Astrocyte (in vitro differentiated cells and primary cell): ENCODE measurements at regions not wholly inside any gene's neighbourhood (a gene's known extent, or its start where the extent isn't known, plus 50 kb on each side); places are given as distances from the start of the nearest gene placed in this dataset.

ENCODE experiments used
- DNase-seq: peaks from one replicate; pipeline ENCODE4 v3.0.0-alpha.2; 2010; ENCODE audit warnings: low read depth
- FAIRE-seq: peaks from 2 replicates; lab custom pipeline; 2011; peaks lifted over from hg19 to GRCh38; lab: Jason Lieb, UNC
- H2AFZ ChIP-seq: 2 replicates; pipeline ENCODE4 v1.6.0; 2012; ENCODE audit warnings: low read depth, low read length, inconsistent platforms
- H3K27ac ChIP-seq: 2 replicates; pipeline ENCODE4 v1.5.1; 2011; ENCODE audit warnings: low read depth, low read length, inconsistent platforms
- H3K27me3 ChIP-seq: 2 replicates; pipeline ENCODE4 v1.6.0; 2011; ENCODE audit warnings: low read length, inconsistent platforms; ENCODE audit not compliant: insufficient read depth
- H3K36me3 ChIP-seq: 2 replicates; pipeline ENCODE4 v1.5.1; 2011; ENCODE audit warnings: low read length, inconsistent platforms; ENCODE audit not compliant: insufficient read depth
- H3K4me1 ChIP-seq: 2 replicates; pipeline ENCODE4 v1.5.1; 2011; ENCODE audit warnings: low read length, inconsistent platforms; ENCODE audit not compliant: insufficient read depth
- H3K4me2 ChIP-seq: 2 replicates; pipeline ENCODE4 v1.6.0; 2012; ENCODE audit warnings: low read length, inconsistent platforms
- H3K4me3 ChIP-seq: 2 replicates; pipeline ENCODE4 v1.5.1; 2011; ENCODE audit warnings: low read depth, mild to moderate bottlenecking, low read length, inconsistent platforms; ENCODE audit not compliant: insufficient read depth
- H3K79me2 ChIP-seq: 2 replicates; pipeline ENCODE4 v1.6.0; 2012; ENCODE audit warnings: mild to moderate bottlenecking, low read length, inconsistent platforms; ENCODE audit not compliant: insufficient read depth
- H3K9ac ChIP-seq: 2 replicates; pipeline ENCODE4 v1.6.0; 2012; ENCODE audit warnings: mild to moderate bottlenecking, low read length, inconsistent platforms
- H3K9me3 ChIP-seq: 2 replicates; pipeline ENCODE4 v1.5.1; 2012; ENCODE audit warnings: low read depth, mild to moderate bottlenecking, low read length, inconsistent platforms; ENCODE audit not compliant: insufficient read depth
- H4K20me1 ChIP-seq: 2 replicates; pipeline ENCODE4 v1.6.0; 2012; ENCODE audit warnings: low read length, inconsistent platforms; ENCODE audit not compliant: insufficient read depth
- H3K27ac Mint-ChIP-seq: one replicate; pipeline ENCODE4 v1.8.0; 2021; ENCODE audit warnings: mild to moderate bottlenecking, mixed read lengths; ENCODE audit not compliant: unreplicated experiment
- H3K27me3 Mint-ChIP-seq: one replicate; pipeline ENCODE4 v1.8.0; 2021; ENCODE audit warnings: low read depth, mixed read lengths; ENCODE audit not compliant: unreplicated experiment
- H3K36me3 Mint-ChIP-seq: one replicate; pipeline ENCODE4 v1.8.0; 2021; ENCODE audit warnings: low read depth, mixed read lengths; ENCODE audit not compliant: unreplicated experiment
- H3K4me1 Mint-ChIP-seq: one replicate; pipeline ENCODE4 v1.8.0; 2021; ENCODE audit warnings: low read depth, mixed read lengths; ENCODE audit not compliant: unreplicated experiment
- H3K4me3 Mint-ChIP-seq: one replicate; pipeline ENCODE4 v1.8.0; 2021; ENCODE audit warnings: mild to moderate bottlenecking, moderate library complexity, mixed read lengths; ENCODE audit not compliant: unreplicated experiment
- H3K9me3 Mint-ChIP-seq: one replicate; pipeline ENCODE4 v1.8.0; 2021; ENCODE audit warnings: mild to moderate bottlenecking, mixed read lengths; ENCODE audit not compliant: unreplicated experiment
- EZH2 ChIP-seq: IDR thresholded peaks from 2 replicates; pipeline ENCODE4 v1.6.1; 2012; ENCODE audit warnings: mild to moderate bottlenecking, low read length, inconsistent platforms; ENCODE audit not compliant: insufficient read depth
- TF ChIP-seq, protein P1 (sequence below): IDR thresholded peaks from 2 replicates; pipeline ENCODE4 v1.5.1; 2011; ENCODE audit warnings: low read depth, mild to moderate bottlenecking, inconsistent platforms, low read length, moderate library complexity; ENCODE audit not compliant: insufficient read depth

GRCh38 chr5:117496801-117497200, 922.2 kb upstream of the SEMA6A start:
- H3K36me3 ChIP-seq: no peaks in the 10 kb centered on the region
- no peaks in the 10 kb centered on the region for H3K36me3 Mint-ChIP-seq
- no peaks in the 10 kb centered on the region for H4K20me1 ChIP-seq
- H3K9me3 ChIP-seq: no peaks in the 10 kb centered on the region
- no peak for FAIRE-seq
- no peak for TF ChIP-seq EZH2
- TF ChIP-seq, protein P1, sequence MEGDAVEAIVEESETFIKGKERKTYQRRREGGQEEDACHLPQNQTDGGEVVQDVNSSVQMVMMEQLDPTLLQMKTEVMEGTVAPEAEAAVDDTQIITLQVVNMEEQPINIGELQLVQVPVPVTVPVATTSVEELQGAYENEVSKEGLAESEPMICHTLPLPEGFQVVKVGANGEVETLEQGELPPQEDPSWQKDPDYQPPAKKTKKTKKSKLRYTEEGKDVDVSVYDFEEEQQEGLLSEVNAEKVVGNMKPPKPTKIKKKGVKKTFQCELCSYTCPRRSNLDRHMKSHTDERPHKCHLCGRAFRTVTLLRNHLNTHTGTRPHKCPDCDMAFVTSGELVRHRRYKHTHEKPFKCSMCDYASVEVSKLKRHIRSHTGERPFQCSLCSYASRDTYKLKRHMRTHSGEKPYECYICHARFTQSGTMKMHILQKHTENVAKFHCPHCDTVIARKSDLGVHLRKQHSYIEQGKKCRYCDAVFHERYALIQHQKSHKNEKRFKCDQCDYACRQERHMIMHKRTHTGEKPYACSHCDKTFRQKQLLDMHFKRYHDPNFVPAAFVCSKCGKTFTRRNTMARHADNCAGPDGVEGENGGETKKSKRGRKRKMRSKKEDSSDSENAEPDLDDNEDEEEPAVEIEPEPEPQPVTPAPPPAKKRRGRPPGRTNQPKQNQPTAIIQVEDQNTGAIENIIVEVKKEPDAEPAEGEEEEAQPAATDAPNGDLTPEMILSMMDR: no peak
- H3K27me3 Mint-ChIP-seq: no peaks in the 10 kb centered on the region
- H3K27me3 ChIP-seq: no peaks in the 10 kb centered on the region
- no peak overlapping the region for H3K4me2 ChIP-seq
- H3K9ac ChIP-seq: no peak overlapping the region
- H3K4me3 Mint-ChIP-seq: no peak overlapping the region
- H3K4me3 ChIP-seq: no peak overlapping the region
- H3K27ac Mint-ChIP-seq: no peak overlapping the region
- H2AFZ ChIP-seq: no peak overlapping the region
- H3K27ac ChIP-seq: no peak overlapping the region
- H3K4me1 Mint-ChIP-seq: no peaks in the 10 kb centered on the region
- no peaks in the 10 kb centered on the region for H3K4me1 ChIP-seq
- no peaks in the 10 kb centered on the region for H3K79me2 ChIP-seq
- no peak for DNase-seq
- no peaks in the 10 kb centered on the region for H3K9me3 Mint-ChIP-seq

GRCh38 chr5:117494188-117494587, 919.6 kb upstream of the SEMA6A start:
- DNase-seq (no peak), FAIRE-seq (no peak)
- Mint-ChIP-seq H3K36me3 (no peaks in the 10 kb centered on the region), H3K4me1 (no peaks in the 10 kb centered on the region), H3K27me3 (no peaks in the 10 kb centered on the region), H3K27ac (no peak overlapping the region), H3K4me3 (no peak overlapping the region), H3K9me3 (no peaks in the 10 kb centered on the region)
- Histone ChIP-seq H3K4me1 (no peaks in the 10 kb centered on the region), H2AFZ (no peak overlapping the region), H3K79me2 (no peaks in the 10 kb centered on the region), H3K27ac (no peak overlapping the region), H3K27me3 (no peaks in the 10 kb centered on the region), H3K36me3 (no peaks in the 10 kb centered on the region), H3K4me3 (no peak overlapping the region), H3K9me3 (no peaks in the 10 kb centered on the region), H4K20me1 (no peaks in the 10 kb centered on the region), H3K9ac (no peak overlapping the region), H3K4me2 (no peak overlapping the region)
- TF ChIP-seq, protein P1: no peak
- no peak for TF ChIP-seq EZH2

GRCh38 chr5:117488976-117489500, 914.4 kb upstream of the SEMA6A start:
- peaks cover 3% of the 10 kb centered on the region for H3K4me1 Mint-ChIP-seq
- Histone ChIP-seq H3K36me3 (no peaks in the 10 kb centered on the region), H3K27ac (no peak overlapping the region), H3K4me1 (no peaks in the 10 kb centered on the region), H4K20me1 (no peaks in the 10 kb centered on the region), H3K4me2 (no peak overlapping the region), H3K9ac (no peak overlapping the region), H3K79me2 (no peaks in the 10 kb centered on the region), H3K27me3 (no peaks in the 10 kb centered on the region), H3K4me3 (no peak overlapping the region), H2AFZ (no peak overlapping the region), H3K9me3 (no peaks in the 10 kb centered on the region)
- no peaks in the 10 kb centered on the region for H3K9me3 Mint-ChIP-seq
- no peak for FAIRE-seq
- TF ChIP-seq EZH2: no peak
- TF ChIP-seq, protein P1: no peak
- no peak overlapping the region for H3K4me3 Mint-ChIP-seq
- H3K27me3 Mint-ChIP-seq: no peaks in the 10 kb centered on the region
- no peak overlapping the region for H3K27ac Mint-ChIP-seq
- H3K36me3 Mint-ChIP-seq: no peaks in the 10 kb centered on the region
- no peak for DNase-seq
